Pancreas (tissue), 10 donors: ENCODE measurements at regions not wholly inside any gene's neighbourhood (a gene's known extent, or its start where the extent isn't known, plus 50 kb on each side); places are given as distances from the start of the nearest gene placed in this dataset.
"Not testable (repeated sequence)": the region's sequence is repeated elsewhere in the genome, so short reads cannot be mapped to it uniquely, and the experiment has no call there.

Experiments
- ATAC-seq, 4 donors: fragments of 200-7000 bp; cut with Tn5 transposase; one replicate each; pipeline versions ENCODE4 v1.8.0 to v1.9.1; 2020; ENCODE audit warnings: mild to moderate bottlenecking in 4 of 4, moderate library complexity in 4 of 4
- DNase-seq, 6 donors: peaks; one replicate each; pipeline ENCODE4 v3.0.0-alpha.2; 2020
- FAIRE-seq: peaks from 2 replicates; lab custom pipeline; 2012; peaks lifted over from hg19 to GRCh38; lab: Jason Lieb, UNC
- H3K27ac ChIP-seq, 4 donors: fragments of 200-600 bp; sonication (generic); 1 replicate in 3 of 4; 2 replicates in 1 of 4; pipeline versions ENCODE4 v1.5.0 to v1.8.0; 2020
- H3K27me3 ChIP-seq, 4 donors: fragments of 200-600 bp; one replicate each; pipeline ENCODE4 v1.8.0; 2021
- H3K36me3 ChIP-seq, 3 donors: fragments of 200-600 bp; sonication (generic) in 1 of 3; one replicate each; pipeline versions ENCODE4 v1.5.0 to v1.8.0; 2020 to 2021
- H3K4me1 ChIP-seq, 3 donors: fragments of 200-600 bp; one replicate each; pipeline ENCODE4 v1.8.0; 2021
- H3K4me3 ChIP-seq, 4 donors: fragments of 200-600 bp; sonication (generic) in 2 of 4; one replicate each; pipeline versions ENCODE4 v1.5.0 to v1.8.0; 2020 to 2021
- H3K9me3 ChIP-seq, 4 donors: fragments of 200-600 bp; one replicate each; pipeline ENCODE4 v1.8.0; 2021
- WGBS, 2 donors: extraction: QIAGEN DNeasy Blood & Tissue Kit; methylation state at CpG; one replicate each; pipeline ENCODE4 v1.1.7; 2013; 5-methylcytosine and 5-hydroxymethylcytosine counted together
- intact Hi-C, 3 donors: fragments of 100-400 bp; cut with DNase I; formaldehyde crosslinking; loops; one replicate each; pipeline versions ENCODE4 v1.11.1 to v1.14.2; 2022
- TF ChIP-seq, protein P1 (sequence below), 4 donors: fragments of 200-600 bp; sonication (generic) in 3 of 4; IDR thresholded peaks; one replicate each; pipeline versions ENCODE4 v1.5.0 to v1.8.0; 2021; ENCODE audit warnings: antibody characterized with exemption in 4 of 4
- donor health status: healthy with polysubstance abuse.
- donor health status: DM: no; HTN: no; CAD: no; lungs with moderate emphysema.
- donor health status: DM: no; HTN: no; CAD: no.
- donor health status: control.
- donor health status: control.
- donor health status: Bipolar disorder and iron deficiency.
- donor health status: DM: yes; HTN: yes; CAD: no.
- donor health status: DM: no; HTN: no; CAD: no.
- donor health status: DM: no; HTN: no; CAD: no.
- donor health status: DM: yes; HTN: yes; CAD: no.

- DNase-seq: no peak
- no peak for ATAC-seq
- intact Hi-C loops: no loop called here
- no peak overlapping the region for H3K27ac ChIP-seq
- no peak for FAIRE-seq
- no peak overlapping the region for H3K4me3 ChIP-seq
- TF ChIP-seq, protein P1, sequence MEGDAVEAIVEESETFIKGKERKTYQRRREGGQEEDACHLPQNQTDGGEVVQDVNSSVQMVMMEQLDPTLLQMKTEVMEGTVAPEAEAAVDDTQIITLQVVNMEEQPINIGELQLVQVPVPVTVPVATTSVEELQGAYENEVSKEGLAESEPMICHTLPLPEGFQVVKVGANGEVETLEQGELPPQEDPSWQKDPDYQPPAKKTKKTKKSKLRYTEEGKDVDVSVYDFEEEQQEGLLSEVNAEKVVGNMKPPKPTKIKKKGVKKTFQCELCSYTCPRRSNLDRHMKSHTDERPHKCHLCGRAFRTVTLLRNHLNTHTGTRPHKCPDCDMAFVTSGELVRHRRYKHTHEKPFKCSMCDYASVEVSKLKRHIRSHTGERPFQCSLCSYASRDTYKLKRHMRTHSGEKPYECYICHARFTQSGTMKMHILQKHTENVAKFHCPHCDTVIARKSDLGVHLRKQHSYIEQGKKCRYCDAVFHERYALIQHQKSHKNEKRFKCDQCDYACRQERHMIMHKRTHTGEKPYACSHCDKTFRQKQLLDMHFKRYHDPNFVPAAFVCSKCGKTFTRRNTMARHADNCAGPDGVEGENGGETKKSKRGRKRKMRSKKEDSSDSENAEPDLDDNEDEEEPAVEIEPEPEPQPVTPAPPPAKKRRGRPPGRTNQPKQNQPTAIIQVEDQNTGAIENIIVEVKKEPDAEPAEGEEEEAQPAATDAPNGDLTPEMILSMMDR (IDR thresholded peaks at IDR 0.05): no peak
- H3K9me3 ChIP-seq: no peaks in the 10 kb centered on the region
- no peaks in the 10 kb centered on the region for H3K36me3 ChIP-seq
- WGBS, 2 donors: 56 to 77% methylated on average over 6 of the region's 6 CpGs
- no peaks in the 10 kb centered on the region for H3K4me1 ChIP-seq
- H3K27me3 ChIP-seq: no peaks in the 10 kb centered on the region
Measured at GRCh38 chr1:14347186-14347585, 251.3 kb upstream of the KAZN start.

- intact Hi-C loops: no loop called here
- FAIRE-seq: no peak
- Histone ChIP-seq H3K4me1 (no peaks in the 10 kb centered on the region), H3K27ac (no peak overlapping the region), H3K4me3 (no peak overlapping the region), H3K36me3 (no peaks in the 10 kb centered on the region), H3K27me3 (no peaks in the 10 kb centered on the region), H3K9me3 (no peaks in the 10 kb centered on the region)
- TF ChIP-seq, protein P1 (IDR thresholded peaks at IDR 0.05): no peak
- ATAC-seq: no peak
- DNase-seq: no peak
- 51 to 61% methylated on average over 3 of the region's 3 CpGs for WGBS, 2 donors
Measured at GRCh38 chr1:14347776-14348175, 250.7 kb upstream of the KAZN start.

GRCh38 chr1:14350197-14350596 lies 248.3 kb upstream of the KAZN start:
- no peak for FAIRE-seq
- intact Hi-C loops: no loop called here
- Histone ChIP-seq H3K27me3 (no peaks in the 10 kb centered on the region), H3K4me3 (no peak overlapping the region), H3K4me1 (no peaks in the 10 kb centered on the region), H3K27ac (no peak overlapping the region), H3K9me3 (no peaks in the 10 kb centered on the region), H3K36me3 (no peaks in the 10 kb centered on the region)
- 46 to 51% methylated on average over 2 of the region's 2 CpGs for WGBS, 2 donors
- TF ChIP-seq, protein P1 (IDR thresholded peaks at IDR 0.05): no peak
- no peak for DNase-seq
- ATAC-seq: no peak

GRCh38 chr1:14352897-14353296 lies 245.6 kb upstream of the KAZN start:
- DNase-seq (no peak), FAIRE-seq (no peak), ATAC-seq (no peak)
- TF ChIP-seq, protein P1 (IDR thresholded peaks at IDR 0.05): no peak
- Histone ChIP-seq H3K9me3 (no peaks in the 10 kb centered on the region), H3K27ac (no peak overlapping the region), H3K4me1 (no peaks in the 10 kb centered on the region), H3K27me3 (no peaks in the 10 kb centered on the region), H3K4me3 (no peak overlapping the region), H3K36me3 (no peaks in the 10 kb centered on the region)
- intact Hi-C loops: no loop called here
- WGBS, 2 donors: 65 to 73% methylated on average over 3 to 5 of the region's 6 CpGs

GRCh38 chr1:14361005-14361404 lies 237.5 kb upstream of the KAZN start:
- H3K4me3 ChIP-seq, FAIRE-seq, ATAC-seq, H3K27ac ChIP-seq, H3K4me1 ChIP-seq, H3K9me3 ChIP-seq, H3K36me3 ChIP-seq, H3K27me3 ChIP-seq, intact Hi-C loops: not testable (repeated sequence)
- peak in 1 of 6 donors; percentile 18 for DNase-seq
- WGBS, 2 donors: 15 to 22% methylated on average over 6 of the region's 6 CpGs
